ENCODE measurements at regions not wholly inside any gene's neighbourhood (a gene's known extent, or its start where the extent isn't known, plus 50 kb on each side); places are given as distances from the start of the nearest gene placed in this dataset.

DNA sequence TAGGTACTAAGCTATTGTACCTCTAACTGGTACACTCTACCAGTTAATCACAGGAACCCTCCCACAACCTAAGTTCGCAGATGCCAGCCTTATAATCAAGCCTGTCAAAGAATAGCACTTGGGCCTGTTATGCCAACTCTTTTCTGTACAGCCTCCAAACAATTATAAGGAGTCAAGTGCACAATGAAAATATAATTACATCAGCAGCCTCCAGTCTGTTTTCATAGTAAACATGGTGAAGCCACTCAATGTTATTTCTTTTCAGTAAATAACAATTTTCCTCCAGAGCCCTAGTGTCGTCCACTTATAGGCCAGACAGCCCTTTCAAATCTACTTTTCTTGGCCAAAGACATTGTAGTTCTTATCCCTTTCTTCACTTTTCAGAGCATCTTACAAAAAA lies 82.7 kb upstream of the CARMIL1 start:
- TF ChIP-seq, protein P1, sequence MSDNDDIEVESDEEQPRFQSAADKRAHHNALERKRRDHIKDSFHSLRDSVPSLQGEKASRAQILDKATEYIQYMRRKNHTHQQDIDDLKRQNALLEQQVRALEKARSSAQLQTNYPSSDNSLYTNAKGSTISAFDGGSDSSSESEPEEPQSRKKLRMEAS (IDR thresholded peaks at IDR 0.05): no peak
- TF ChIP-seq FOXM1 (IDR thresholded peaks at IDR 0.05; ENCODE audit: borderline replicate concordance, low read depth) (no peak), YY1 (IDR thresholded peaks at IDR 0.05; ENCODE audit: low read depth) (no peak), EP300 (IDR thresholded peaks at IDR 0.05; ENCODE audit: borderline replicate concordance) (no peak), TEAD4 (IDR thresholded peaks at IDR 0.05) (no peak), RAD21 (IDR thresholded peaks at IDR 0.05; ENCODE audit: low read depth) (no peak), TAF1 (IDR thresholded peaks at IDR 0.05; ENCODE audit: low read depth) (no peak), EGR1 (IDR thresholded peaks at IDR 0.05) (no peak), ZBTB7A (IDR thresholded peaks at IDR 0.05; ENCODE audit: low read depth) (no peak), CEBPB (IDR thresholded peaks at IDR 0.05) (no peak), CREB1 (IDR thresholded peaks at IDR 0.05; ENCODE audit: low read depth) (no peak), TCF12 (IDR thresholded peaks at IDR 0.05; ENCODE audit: low read depth) (no peak)
- TF ChIP-seq, protein P2, sequence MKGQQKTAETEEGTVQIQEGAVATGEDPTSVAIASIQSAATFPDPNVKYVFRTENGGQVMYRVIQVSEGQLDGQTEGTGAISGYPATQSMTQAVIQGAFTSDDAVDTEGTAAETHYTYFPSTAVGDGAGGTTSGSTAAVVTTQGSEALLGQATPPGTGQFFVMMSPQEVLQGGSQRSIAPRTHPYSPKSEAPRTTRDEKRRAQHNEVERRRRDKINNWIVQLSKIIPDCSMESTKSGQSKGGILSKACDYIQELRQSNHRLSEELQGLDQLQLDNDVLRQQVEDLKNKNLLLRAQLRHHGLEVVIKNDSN (IDR thresholded peaks at IDR 0.05): no peak
- TF ChIP-seq, protein P3, sequence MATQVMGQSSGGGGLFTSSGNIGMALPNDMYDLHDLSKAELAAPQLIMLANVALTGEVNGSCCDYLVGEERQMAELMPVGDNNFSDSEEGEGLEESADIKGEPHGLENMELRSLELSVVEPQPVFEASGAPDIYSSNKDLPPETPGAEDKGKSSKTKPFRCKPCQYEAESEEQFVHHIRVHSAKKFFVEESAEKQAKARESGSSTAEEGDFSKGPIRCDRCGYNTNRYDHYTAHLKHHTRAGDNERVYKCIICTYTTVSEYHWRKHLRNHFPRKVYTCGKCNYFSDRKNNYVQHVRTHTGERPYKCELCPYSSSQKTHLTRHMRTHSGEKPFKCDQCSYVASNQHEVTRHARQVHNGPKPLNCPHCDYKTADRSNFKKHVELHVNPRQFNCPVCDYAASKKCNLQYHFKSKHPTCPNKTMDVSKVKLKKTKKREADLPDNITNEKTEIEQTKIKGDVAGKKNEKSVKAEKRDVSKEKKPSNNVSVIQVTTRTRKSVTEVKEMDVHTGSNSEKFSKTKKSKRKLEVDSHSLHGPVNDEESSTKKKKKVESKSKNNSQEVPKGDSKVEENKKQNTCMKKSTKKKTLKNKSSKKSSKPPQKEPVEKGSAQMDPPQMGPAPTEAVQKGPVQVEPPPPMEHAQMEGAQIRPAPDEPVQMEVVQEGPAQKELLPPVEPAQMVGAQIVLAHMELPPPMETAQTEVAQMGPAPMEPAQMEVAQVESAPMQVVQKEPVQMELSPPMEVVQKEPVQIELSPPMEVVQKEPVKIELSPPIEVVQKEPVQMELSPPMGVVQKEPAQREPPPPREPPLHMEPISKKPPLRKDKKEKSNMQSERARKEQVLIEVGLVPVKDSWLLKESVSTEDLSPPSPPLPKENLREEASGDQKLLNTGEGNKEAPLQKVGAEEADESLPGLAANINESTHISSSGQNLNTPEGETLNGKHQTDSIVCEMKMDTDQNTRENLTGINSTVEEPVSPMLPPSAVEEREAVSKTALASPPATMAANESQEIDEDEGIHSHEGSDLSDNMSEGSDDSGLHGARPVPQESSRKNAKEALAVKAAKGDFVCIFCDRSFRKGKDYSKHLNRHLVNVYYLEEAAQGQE (IDR thresholded peaks at IDR 0.05; ENCODE audit: low read depth): no peak
